ENCODE measurements at regions not wholly inside any gene's neighbourhood (a gene's known extent, or its start where the extent isn't known, plus 50 kb on each side); places are given as distances from the start of the nearest gene placed in this dataset.

DNA sequence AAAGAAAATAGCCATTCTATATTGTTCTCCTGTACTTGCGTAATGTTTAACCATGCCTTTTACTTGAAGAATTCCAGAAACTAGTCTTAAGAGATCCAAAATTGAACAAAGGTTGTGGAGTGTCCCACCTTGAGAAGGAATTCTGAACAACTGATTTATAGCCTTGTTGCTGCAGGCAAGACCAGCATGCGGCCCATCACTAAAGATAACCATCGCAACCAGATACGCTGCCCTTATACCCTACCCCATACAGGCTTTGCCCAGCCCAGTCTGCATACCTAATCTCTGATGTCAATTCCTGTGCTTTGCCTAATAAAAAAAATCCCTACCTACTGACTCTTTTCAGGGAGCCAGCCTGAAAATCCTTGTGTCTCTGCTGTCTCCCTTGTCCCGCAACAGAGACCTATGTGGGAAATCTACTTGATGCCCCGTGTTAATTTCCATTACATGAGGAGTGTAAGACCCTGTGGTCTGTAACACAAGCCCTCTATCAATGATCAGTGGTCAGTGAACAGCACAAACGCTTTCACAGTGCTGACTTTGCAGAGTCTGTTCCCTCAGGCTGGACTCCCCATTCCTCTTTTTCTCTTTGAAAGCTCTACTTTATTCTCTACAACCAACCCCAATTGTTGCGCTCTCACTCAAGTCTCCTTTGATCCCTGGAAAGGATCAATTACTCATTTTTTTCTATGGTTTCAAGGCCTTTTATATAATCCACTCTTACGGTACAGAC lies 125.7 kb upstream of the BTBD3 start:
- TF ChIP-seq POLR2A (IDR thresholded peaks at IDR 0.05; ENCODE audit: low read depth, low read length), result no peak
- no peak for TF ChIP-seq MAZ (IDR thresholded peaks at IDR 0.05; ENCODE audit: borderline replicate concordance, low read depth, low read length)
- 0 out of 2 replicates have a peak, but pooled peaks have one; percentile 30 for TF ChIP-seq CEBPB (IDR thresholded peaks at IDR 0.05; ENCODE audit: low read depth, low read length)
- no peak for TF ChIP-seq RAD21 (IDR thresholded peaks at IDR 0.05; ENCODE audit: low read length)
- TF ChIP-seq NFE2L2 (IDR thresholded peaks at IDR 0.05; ENCODE audit: low read depth, low read length), result no peak
- Histone ChIP-seq H2AFZ (replicated peaks; ENCODE audit: low read length, poor library complexity) (no peak overlapping the region), H3K27ac (ENCODE audit: insufficient read depth, low read length) (no peak overlapping the region), H3K36me3 (ENCODE audit: control insufficient read depth, insufficient read depth, low read length) (no peaks in the 10 kb centered on the region), H2AK5ac (ENCODE audit: low read depth, low read length) (no peak overlapping the region), H3K4me2 (ENCODE audit: low read depth, low read length) (no peak overlapping the region), H3K9ac (ENCODE audit: low read depth, low read length) (no peak overlapping the region), H3K4me1 (ENCODE audit: control insufficient read depth, insufficient read depth, low read length) (no peaks in the 10 kb centered on the region), H4K20me1 (ENCODE audit: insufficient read depth, low read length) (no peaks in the 10 kb centered on the region), H2BK5ac (ENCODE audit: low read depth, low read length, poor library complexity, severe bottlenecking) (no peak overlapping the region), H3K14ac (replicated peaks; ENCODE audit: low read depth, low read length) (no peak overlapping the region), H3K18ac (ENCODE audit: low read depth, low read length) (no peak overlapping the region), H2BK20ac (ENCODE audit: low read depth, low read length) (0 out of 2 replicates have a peak overlapping the region, but pooled peaks have one; percentile 20), H2BK120ac (ENCODE audit: low read depth, low read length) (no peak overlapping the region), H3K4me3 (ENCODE audit: insufficient read depth, low read depth, low read length) (no peak overlapping the region), H3K9me1 (ENCODE audit: insufficient read depth, low read length) (no peaks in the 10 kb centered on the region), H3K9me3 (ENCODE audit: control insufficient read depth, insufficient read depth, low read length) (no peaks in the 10 kb centered on the region), H2AK9ac (replicated peaks; ENCODE audit: low read depth, low read length, poor library complexity) (no peak overlapping the region), H3K79me1 (ENCODE audit: low read depth in 1 of 2, low read length in 2 of 2) (no peaks in the 10 kb centered on the region), H4K91ac (ENCODE audit: insufficient read depth, low read depth, low read length) (no peak overlapping the region), H2BK15ac (ENCODE audit: low read depth, low read length) (0 out of 3 replicates have a peak overlapping the region, but pooled peaks have one; percentile 59), H3K23ac (ENCODE audit: low read depth, low read length) (no peak overlapping the region), H4K8ac (ENCODE audit: low read depth in 2 of 2, low read length in 2 of 2) (no peak overlapping the region), H4K5ac (ENCODE audit: low read depth, low read length) (no peak overlapping the region), H3K4ac (ENCODE audit: low read depth, low read length) (no peak overlapping the region), H3K27me3 (ENCODE audit: control insufficient read depth, insufficient read depth, low read length) (no peaks in the 10 kb centered on the region), H3K56ac (ENCODE audit: extremely low read depth, insufficient read depth, low read length) (no peak overlapping the region)
- ChIA-PET CTCF (no interaction called here), POLR2A (ENCODE audit: unreplicated experiment) (no interaction called here)
- 94% methylated on average over 3 of the region's 9 CpGs; no CpG with 5 or more reads in 1 of the 2 experiments for WGBS, 2 experiments (ENCODE audit: extremely low coverage in 2 of 2, insufficient read length in 1 of 2)
- dilution Hi-C loops (cut with HindIII; ENCODE audit: low sequenced_read_pairs, unreplicated experiment), result no loop called here
- in situ Hi-C loops (cut with MboI; ENCODE audit: low sequenced_read_pairs), result no loop called here
- DNase-seq, result no peak
- intact Hi-C loops (cut with micrococcal nuclease), result no loop called here
- ATAC-seq (ENCODE audit: low read depth), result no peak
- BruUV-seq (replicated peaks), result no TSS peak
